ENCODE measurements at regions not wholly inside any gene's neighbourhood (a gene's known extent, or its start where the extent isn't known, plus 50 kb on each side); places are given as distances from the start of the nearest gene placed in this dataset.

DNA sequence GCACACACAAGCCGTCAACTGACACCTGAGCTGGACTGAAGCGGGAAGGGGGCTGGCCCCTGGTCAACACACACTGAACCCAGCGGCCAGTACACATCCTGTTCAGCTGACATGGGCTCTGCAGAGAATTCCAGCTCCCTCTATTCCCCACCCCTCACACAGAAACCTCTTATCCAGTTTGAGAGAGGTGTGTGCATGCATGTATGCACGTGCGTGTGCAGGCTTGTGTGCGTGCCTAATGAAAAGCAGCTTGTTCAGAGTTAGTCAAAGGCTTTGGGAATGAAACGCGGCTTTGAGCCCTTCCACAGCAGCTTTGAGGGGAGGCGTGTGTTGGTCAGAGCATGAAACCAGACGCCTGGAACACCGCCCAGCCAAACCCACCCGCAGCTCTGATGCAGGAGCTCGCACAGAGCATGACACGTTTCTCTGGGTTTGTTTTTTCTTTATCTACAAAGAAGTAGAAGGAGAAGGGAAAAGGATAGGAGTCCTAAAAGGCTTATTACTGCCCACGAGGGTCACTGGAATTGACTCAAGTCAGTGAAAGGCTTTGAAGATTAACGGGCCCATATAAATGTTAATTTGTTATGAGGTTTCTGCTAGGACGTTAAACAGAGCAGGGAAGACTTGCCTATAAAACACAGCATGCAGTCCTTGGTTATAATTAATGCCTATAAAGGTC, 184.2 kb downstream of the ETS2 start:
- Histone ChIP-seq H3K36me3 (ENCODE audit: low read depth) (no peaks in the 10 kb centered on the region), H2AFZ (no peak overlapping the region), H3K27ac (no peak overlapping the region), H3K4me1 (ENCODE audit: insufficient read depth) (peaks cover 35% of the 10 kb centered on the region), H3K79me2 (ENCODE audit: insufficient read depth) (no peaks in the 10 kb centered on the region), H3F3A (ENCODE audit: insufficient read depth) (peaks cover 24% of the 10 kb centered on the region), H3K9me2 (ENCODE audit: insufficient read depth) (no peaks in the 10 kb centered on the region), H3K4me3 (no peak overlapping the region), H3K4me2 (ENCODE audit: unreplicated experiment) (peak overlapping the region; percentile 3), H3K9ac (no peak overlapping the region), H4K20me1 (ENCODE audit: insufficient read depth) (no peaks in the 10 kb centered on the region), H3K9me3 (ENCODE audit: low read depth) (no peaks in the 10 kb centered on the region), H3K27me3 (replicated peaks; ENCODE audit: insufficient read depth) (no peaks in the 10 kb centered on the region)
- WGBS, 2 experiments (ENCODE audit: low coverage in 1 of 2, low lambda C conversion rate in 2 of 2, missing lambda C conversion rate in 2 of 2): 25 to 27% methylated on average over 16 to 17 of the region's 17 CpGs
- DNase-seq: peak; percentile 76
- in situ Hi-C loops (cut with MboI): no loop called here
- TF ChIP-seq EZH2phosphoT487 (IDR thresholded peaks at IDR 0.05; ENCODE audit: insufficient read depth, low read depth) (no peak), EZH2 (IDR thresholded peaks at IDR 0.05; ENCODE audit: insufficient read depth, poor library complexity, severe bottlenecking) (no peak)

DNA sequence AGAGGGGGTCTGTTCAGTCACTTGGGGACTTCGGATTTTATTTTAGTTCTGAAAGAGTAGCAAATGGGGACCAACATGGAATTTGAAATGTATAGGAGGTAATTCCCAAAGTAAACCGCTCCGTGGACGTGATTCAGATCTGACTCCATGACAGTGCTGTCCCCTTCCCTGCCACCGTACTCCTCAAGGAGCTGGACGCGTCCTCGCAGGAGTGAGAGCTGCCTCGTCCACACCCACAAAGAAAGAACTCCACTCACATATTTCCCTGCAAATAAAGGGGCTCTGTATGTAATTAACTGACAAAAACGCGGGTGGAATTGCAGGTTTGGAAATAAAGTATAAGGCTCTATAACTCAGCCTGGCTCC, 183.6 kb downstream of the ETS2 start:
- Histone ChIP-seq H3K9ac (no peak overlapping the region), H3K79me2 (ENCODE audit: insufficient read depth) (no peaks in the 10 kb centered on the region), H3K4me3 (no peak overlapping the region), H2AFZ (no peak overlapping the region), H3K36me3 (ENCODE audit: low read depth) (no peaks in the 10 kb centered on the region), H3K4me2 (ENCODE audit: unreplicated experiment) (no peak overlapping the region), H3K9me2 (ENCODE audit: insufficient read depth) (no peaks in the 10 kb centered on the region), H3F3A (ENCODE audit: insufficient read depth) (peaks cover 28% of the 10 kb centered on the region), H3K4me1 (ENCODE audit: insufficient read depth) (peaks cover 39% of the 10 kb centered on the region), H3K9me3 (ENCODE audit: low read depth) (no peaks in the 10 kb centered on the region), H3K27me3 (replicated peaks; ENCODE audit: insufficient read depth) (no peaks in the 10 kb centered on the region), H3K27ac (no peak overlapping the region), H4K20me1 (ENCODE audit: insufficient read depth) (no peaks in the 10 kb centered on the region)
- no peak for DNase-seq
- TF ChIP-seq EZH2phosphoT487 (IDR thresholded peaks at IDR 0.05; ENCODE audit: insufficient read depth, low read depth) (no peak), EZH2 (IDR thresholded peaks at IDR 0.05; ENCODE audit: insufficient read depth, poor library complexity, severe bottlenecking) (no peak)
- WGBS, 2 experiments (ENCODE audit: low coverage in 1 of 2, low lambda C conversion rate in 2 of 2, missing lambda C conversion rate in 2 of 2): 58 to 62% methylated on average over 11 of the region's 11 CpGs
- in situ Hi-C loops (cut with MboI): no loop called here

DNA sequence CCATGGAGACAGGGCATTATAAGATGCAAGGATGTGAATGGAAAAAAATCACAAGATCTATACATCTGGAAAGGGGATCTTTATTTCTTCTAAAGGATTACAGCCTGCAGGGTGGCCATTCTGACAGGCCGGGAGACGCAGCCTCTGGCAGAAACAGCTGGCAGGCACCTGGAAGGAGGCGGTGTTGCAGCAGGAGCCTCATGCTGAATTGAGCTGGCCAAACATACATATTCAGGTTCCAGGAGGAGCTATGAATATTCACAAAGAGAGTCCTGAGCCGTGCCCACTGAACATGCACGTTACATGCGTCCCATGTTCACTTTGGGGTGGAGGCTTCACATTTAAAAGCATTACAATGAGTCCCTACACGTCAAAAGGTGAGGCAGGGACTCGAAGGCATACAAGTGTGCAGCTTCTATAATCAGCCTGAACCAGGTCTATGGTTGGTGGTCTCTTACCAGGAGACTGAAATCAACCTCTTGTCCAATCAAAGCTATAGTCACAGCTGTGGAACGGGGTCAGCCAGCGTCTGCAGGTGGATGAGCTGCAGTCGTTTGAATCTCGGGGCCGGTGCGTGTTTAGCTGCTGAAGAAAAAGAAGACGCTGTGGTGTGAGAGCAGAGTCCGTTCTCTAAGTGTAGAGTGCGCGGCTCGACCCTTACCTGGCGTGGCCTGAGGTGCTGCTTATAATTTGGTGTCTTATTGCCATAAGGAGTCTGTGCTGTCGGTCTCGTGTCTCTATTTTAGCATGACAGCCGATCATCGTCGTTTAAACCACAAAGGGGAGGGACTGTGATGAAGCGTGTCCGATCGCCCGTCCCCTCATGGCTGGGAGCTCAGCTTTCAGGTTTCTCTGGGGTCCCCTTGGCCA, 183.0 kb downstream of the ETS2 start:
- TF ChIP-seq EZH2 (IDR thresholded peaks at IDR 0.05; ENCODE audit: insufficient read depth, poor library complexity, severe bottlenecking) (no peak), EZH2phosphoT487 (IDR thresholded peaks at IDR 0.05; ENCODE audit: insufficient read depth, low read depth) (no peak)
- H3K36me3 ChIP-seq (ENCODE audit: low read depth): no peaks in the 10 kb centered on the region
- H3K27me3 ChIP-seq (replicated peaks; ENCODE audit: insufficient read depth): no peaks in the 10 kb centered on the region
- in situ Hi-C loops (cut with MboI): no loop called here
- no peak overlapping the region for H3K4me2 ChIP-seq (ENCODE audit: unreplicated experiment)
- DNase-seq: no peak
- 80 to 81% methylated on average over 28 to 29 of the region's 29 CpGs for WGBS, 2 experiments (ENCODE audit: low coverage in 1 of 2, low lambda C conversion rate in 2 of 2, missing lambda C conversion rate in 2 of 2)
- no peak overlapping the region for H2AFZ ChIP-seq
- H4K20me1 ChIP-seq (ENCODE audit: insufficient read depth): no peaks in the 10 kb centered on the region
- peaks cover 33% of the 10 kb centered on the region for H3K4me1 ChIP-seq (ENCODE audit: insufficient read depth)
- no peaks in the 10 kb centered on the region for H3K9me2 ChIP-seq (ENCODE audit: insufficient read depth)
- no peaks in the 10 kb centered on the region for H3K9me3 ChIP-seq (ENCODE audit: low read depth)
- no peaks in the 10 kb centered on the region for H3K79me2 ChIP-seq (ENCODE audit: insufficient read depth)
- no peak overlapping the region for H3K4me3 ChIP-seq
- H3K27ac ChIP-seq: no peak overlapping the region
- no peak overlapping the region for H3K9ac ChIP-seq
- H3F3A ChIP-seq (ENCODE audit: insufficient read depth): peaks cover 28% of the 10 kb centered on the region

DNA sequence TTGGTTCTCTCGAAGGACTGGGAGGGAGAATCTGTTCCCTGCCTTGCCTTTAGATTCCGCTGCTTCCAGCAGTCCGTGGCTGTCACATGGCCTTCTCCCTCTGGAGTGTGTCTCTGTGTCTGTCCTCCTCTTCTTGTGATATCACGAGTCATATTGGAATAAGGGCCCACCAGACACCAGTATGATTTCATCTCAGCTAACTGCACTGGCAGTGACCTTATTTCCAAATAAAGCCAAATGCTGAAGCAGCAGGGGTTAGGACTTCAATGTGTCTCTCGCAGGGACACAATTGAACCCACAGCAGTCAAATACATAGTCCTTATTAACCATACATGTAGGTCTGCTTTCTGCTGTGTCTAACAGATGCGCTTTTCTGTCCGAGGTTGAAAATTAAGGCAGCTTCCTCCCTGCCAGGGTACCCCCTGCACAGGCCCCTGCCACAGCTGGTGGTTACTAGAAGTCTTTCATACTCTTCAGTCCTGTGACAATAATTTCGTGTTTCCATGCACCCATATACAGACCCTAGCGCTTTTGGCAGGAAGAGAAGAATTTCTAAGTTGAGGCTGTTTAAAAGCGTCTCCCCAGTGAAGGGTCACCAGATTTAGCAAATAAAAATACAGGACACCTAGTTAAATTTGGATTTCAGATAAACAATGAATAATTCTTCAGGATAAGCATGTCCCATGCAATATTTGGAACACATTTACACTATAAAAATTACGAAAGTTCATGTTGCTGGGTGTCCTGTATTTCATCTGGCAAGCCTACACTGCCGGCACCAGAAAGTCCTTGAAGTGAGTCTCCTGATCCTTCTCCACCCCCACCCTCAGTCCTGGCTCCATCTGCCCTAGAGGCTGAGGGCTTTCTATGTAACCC, 182.1 kb downstream of the ETS2 start:
- peak; percentile 24 for DNase-seq

More for the DNA sequence above, 182.1 kb downstream of the ETS2 start:
- H4K20me1 ChIP-seq (ENCODE audit: insufficient read depth): no peaks in the 10 kb centered on the region
- H2AFZ ChIP-seq: no peak overlapping the region
- H3K4me1 ChIP-seq (ENCODE audit: insufficient read depth): peaks cover 24% of the 10 kb centered on the region
- in situ Hi-C loops (cut with MboI): no loop called here
- no peak overlapping the region for H3K4me2 ChIP-seq (ENCODE audit: unreplicated experiment)
- no peaks in the 10 kb centered on the region for H3K27me3 ChIP-seq (replicated peaks; ENCODE audit: insufficient read depth)
- H3K9me3 ChIP-seq (ENCODE audit: low read depth): no peaks in the 10 kb centered on the region
- peaks cover 22% of the 10 kb centered on the region for H3F3A ChIP-seq (ENCODE audit: insufficient read depth)
- 74 to 77% methylated on average over 12 of the region's 12 CpGs for WGBS, 2 experiments (ENCODE audit: low coverage in 1 of 2, low lambda C conversion rate in 2 of 2, missing lambda C conversion rate in 2 of 2)
- H3K9me2 ChIP-seq (ENCODE audit: insufficient read depth): no peaks in the 10 kb centered on the region
- TF ChIP-seq EZH2phosphoT487 (IDR thresholded peaks at IDR 0.05; ENCODE audit: insufficient read depth, low read depth): no peak
- no peak for TF ChIP-seq EZH2 (IDR thresholded peaks at IDR 0.05; ENCODE audit: insufficient read depth, poor library complexity, severe bottlenecking)
- H3K36me3 ChIP-seq (ENCODE audit: low read depth): no peaks in the 10 kb centered on the region
- H3K27ac ChIP-seq: no peak overlapping the region
- no peaks in the 10 kb centered on the region for H3K79me2 ChIP-seq (ENCODE audit: insufficient read depth)
- no peak overlapping the region for H3K9ac ChIP-seq
- H3K4me3 ChIP-seq: no peak overlapping the region

All from GM23248 (cell line).